ENCODE measurements at regions not wholly inside any gene's neighbourhood (a gene's known extent, or its start where the extent isn't known, plus 50 kb on each side); places are given as distances from the start of the nearest gene placed in this dataset.
"Not testable (repeated sequence)": the region's sequence is repeated elsewhere in the genome, so short reads cannot be mapped to it uniquely, and the experiment has no call there.

- intact Hi-C loops (cut with DNase I): loop anchor here (5.0 kb wide), 1 partner anchor 176 kb away; no protein-coding TSS in a partner anchor
- DNase-seq: no peak
Observed at GRCh38 chr10:106396192-106396591, 768.3 kb downstream of the SORCS1 start.

- intact Hi-C loops (cut with DNase I): loop anchor here (5.0 kb wide), 1 partner anchor 177 kb away; no protein-coding TSS in a partner anchor
- DNase-seq: no peak
Observed at GRCh38 chr10:106395041-106395749, 769.3 kb downstream of the SORCS1 start.

- intact Hi-C loops (cut with DNase I): no loop called here
- no peak for DNase-seq
Observed at GRCh38 chr10:106392778-106393177, 771.7 kb downstream of the SORCS1 start.

GRCh38 chr10:106387063-106387462 lies 777.4 kb downstream of the SORCS1 start:
- DNase-seq: no peak
- intact Hi-C loops (cut with DNase I): no loop called here

GRCh38 chr10:106384496-106384895 lies 780.0 kb downstream of the SORCS1 start:
- intact Hi-C loops (cut with DNase I): no loop called here
- DNase-seq: no peak

- DNase-seq: no peak
- intact Hi-C loops (cut with DNase I): no loop called here
Observed at GRCh38 chr10:106380706-106381105, 783.8 kb downstream of the SORCS1 start.

GRCh38 chr10:106378251-106378650 lies 786.3 kb downstream of the SORCS1 start:
- no peak for DNase-seq
- intact Hi-C loops (cut with DNase I): no loop called here

GRCh38 chr10:106370751-106371150 lies 793.8 kb downstream of the SORCS1 start:
- intact Hi-C loops (cut with DNase I): no loop called here
- no peak for DNase-seq

GRCh38 chr10:106360870-106361269 lies 803.6 kb downstream of the SORCS1 start:
- intact Hi-C loops (cut with DNase I): no loop called here
- DNase-seq: no peak

- intact Hi-C loops (cut with DNase I): no loop called here
- no peak for DNase-seq
Observed at GRCh38 chr10:106355450-106355849, 809.1 kb downstream of the SORCS1 start.

- no peak for DNase-seq
- intact Hi-C loops (cut with DNase I): no loop called here
Observed at GRCh38 chr10:106348933-106349332, 815.6 kb downstream of the SORCS1 start.

- intact Hi-C loops (cut with DNase I): no loop called here
- DNase-seq: no peak
Observed at GRCh38 chr10:106347547-106347946, 817.0 kb downstream of the SORCS1 start.

- DNase-seq; intact Hi-C loops (cut with DNase I): not testable (repeated sequence)
Observed at GRCh38 chr10:106343539-106343938, 821.0 kb downstream of the SORCS1 start.

- intact Hi-C loops (cut with DNase I): no loop called here
- no peak for DNase-seq
Observed at GRCh38 chr10:106341356-106341755, 823.1 kb downstream of the SORCS1 start.

- intact Hi-C loops (cut with DNase I): no loop called here
- DNase-seq: no peak
Observed at GRCh38 chr10:106338486-106338885, 826.0 kb downstream of the SORCS1 start.

GRCh38 chr10:106336874-106337273 lies 827.6 kb downstream of the SORCS1 start:
- no peak for DNase-seq
- intact Hi-C loops (cut with DNase I): no loop called here

GRCh38 chr10:106327747-106328146 lies 836.8 kb downstream of the SORCS1 start:
- intact Hi-C loops (cut with DNase I): no loop called here
- no peak for DNase-seq

- no peak for DNase-seq
- intact Hi-C loops (cut with DNase I): no loop called here
Observed at GRCh38 chr10:106320876-106321275, 843.6 kb downstream of the SORCS1 start.

- intact Hi-C loops (cut with DNase I): no loop called here
- no peak for DNase-seq
Observed at GRCh38 chr10:106320078-106320477, 844.4 kb downstream of the SORCS1 start.

- no peak for DNase-seq
- intact Hi-C loops (cut with DNase I): no loop called here
Observed at GRCh38 chr10:106317554-106317953, 847.0 kb downstream of the SORCS1 start.

GRCh38 chr10:106313041-106313440 lies 851.5 kb downstream of the SORCS1 start:
- intact Hi-C loops (cut with DNase I): no loop called here
- DNase-seq: no peak

Measured in head of caudate nucleus (tissue), 42 donors.